GM10248 (cell line): ENCODE measurements at regions not wholly inside any gene's neighbourhood (a gene's known extent, or its start where the extent isn't known, plus 50 kb on each side); places are given as distances from the start of the nearest gene placed in this dataset.

Source experiments
- CTCF ChIA-PET: fragments of 300-600 bp; sonication (Branson Sonifier 250); formaldehyde crosslinking; extraction: SDS; loops from one replicate; lab custom pipeline; 2021; ENCODE audit warnings: antibody characterized with exemption; lab: Yijun Ruan, JAX
- POLR2A ChIA-PET: fragments of 350-650 bp; sonication (Branson Sonifier 250); formaldehyde crosslinking; extraction: SDS; loops from one replicate; lab custom pipeline; 2020; ENCODE audit warnings: antibody characterized with exemption; lab: Yijun Ruan, JAX
- DNase-seq: peaks from one replicate; pipeline ENCODE4 v3.0.0; 2012; ENCODE audit errors: extremely low spot score
- CTCF ChIP-seq: IDR thresholded peaks from 2 replicates; pipeline ENCODE4 v1.5.1; 2012; ENCODE audit warnings: mild to moderate bottlenecking, low read depth; ENCODE audit errors: extremely low read depth, missing control alignments, control extremely low read depth

- no peak for DNase-seq
- no peak for TF ChIP-seq CTCF
- CTCF ChIA-PET = no interaction called here
- POLR2A ChIA-PET = no interaction called here
These were observed 412.5 kb downstream of the SHANK2 start for GRCh38 chr11:70839851-70840250.

- no peak for DNase-seq
- POLR2A ChIA-PET = no interaction called here
These were observed 411.1 kb downstream of the SHANK2 start for GRCh38 chr11:70841264-70841663.

GRCh38 chr11:70842256-70842655, 410.1 kb downstream of the SHANK2 start:
- TF ChIP-seq CTCF = no peak
- no peak for DNase-seq
- ChIA-PET CTCF (interaction anchor here (1.2 kb wide), 1 partner anchor 26 kb away, joined by 3 read pairs; no protein-coding TSS in a partner anchor), POLR2A (no interaction called here)

More at GRCh38 chr11:70841264-70841663, 411.1 kb downstream of the SHANK2 start:
- CTCF ChIA-PET = no interaction called here
- TF ChIP-seq CTCF = no peak

GRCh38 chr11:70842701-70843100, 409.7 kb downstream of the SHANK2 start:
- no peak for DNase-seq
- TF ChIP-seq CTCF = no peak
- POLR2A ChIA-PET = no interaction called here
- CTCF ChIA-PET = interaction anchor here (1.2 kb wide), 1 partner anchor 27 kb away, joined by 3 read pairs; no protein-coding TSS in a partner anchor

GRCh38 chr11:70843906-70844305, 408.5 kb downstream of the SHANK2 start:
- DNase-seq = no peak
- no peak for TF ChIP-seq CTCF
- ChIA-PET POLR2A (no interaction called here), CTCF (no interaction called here)

- POLR2A ChIA-PET = no interaction called here
- CTCF ChIA-PET = no interaction called here
These were observed 408.0 kb downstream of the SHANK2 start for GRCh38 chr11:70844387-70844786.

More at GRCh38 chr11:70844387-70844786, 408.0 kb downstream of the SHANK2 start:
- TF ChIP-seq CTCF = no peak
- no peak for DNase-seq
